ENCODE measurements at regions not wholly inside any gene's neighbourhood (a gene's known extent, or its start where the extent isn't known, plus 50 kb on each side); places are given as distances from the start of the nearest gene placed in this dataset.
"Not testable (repeated sequence)": the region's sequence is repeated elsewhere in the genome, so short reads cannot be mapped to it uniquely, and the experiment has no call there.

- not testable (repeated sequence) for TF ChIP-seq BHLHE40 (IDR thresholded peaks at IDR 0.05; ENCODE audit: borderline replicate concordance); FOXA1 (IDR thresholded peaks at IDR 0.05); L3MBTL2 (conservative IDR thresholded peaks at IDR 0.05); FOXK2 (IDR thresholded peaks at IDR 0.05); ARNT (IDR thresholded peaks at IDR 0.05)
These were observed 1491.2 kb upstream of the TPTE start for GRCh38 chr21:9030141-9030665.

All from HEK293T (cell line).